Astrocyte (in vitro differentiated cells and primary cell): ENCODE measurements at regions not wholly inside any gene's neighbourhood (a gene's known extent, or its start where the extent isn't known, plus 50 kb on each side); places are given as distances from the start of the nearest gene placed in this dataset.

Experiments used
- DNase-seq: peaks from one replicate; pipeline ENCODE4 v3.0.0-alpha.2; 2010; ENCODE audit warnings: low read depth
- FAIRE-seq: peaks from 2 replicates; lab custom pipeline; 2011; peaks lifted over from hg19 to GRCh38; lab: Jason Lieb, UNC
- H2AFZ ChIP-seq: 2 replicates; pipeline ENCODE4 v1.6.0; 2012; ENCODE audit warnings: low read depth, low read length, inconsistent platforms
- H3K27ac ChIP-seq: 2 replicates; pipeline ENCODE4 v1.5.1; 2011; ENCODE audit warnings: low read depth, low read length, inconsistent platforms
- H3K27me3 ChIP-seq: 2 replicates; pipeline ENCODE4 v1.6.0; 2011; ENCODE audit warnings: low read length, inconsistent platforms; ENCODE audit not compliant: insufficient read depth
- H3K36me3 ChIP-seq: 2 replicates; pipeline ENCODE4 v1.5.1; 2011; ENCODE audit warnings: low read length, inconsistent platforms; ENCODE audit not compliant: insufficient read depth
- H3K4me1 ChIP-seq: 2 replicates; pipeline ENCODE4 v1.5.1; 2011; ENCODE audit warnings: low read length, inconsistent platforms; ENCODE audit not compliant: insufficient read depth
- H3K4me2 ChIP-seq: 2 replicates; pipeline ENCODE4 v1.6.0; 2012; ENCODE audit warnings: low read length, inconsistent platforms
- H3K4me3 ChIP-seq: 2 replicates; pipeline ENCODE4 v1.5.1; 2011; ENCODE audit warnings: low read depth, mild to moderate bottlenecking, low read length, inconsistent platforms; ENCODE audit not compliant: insufficient read depth
- H3K79me2 ChIP-seq: 2 replicates; pipeline ENCODE4 v1.6.0; 2012; ENCODE audit warnings: mild to moderate bottlenecking, low read length, inconsistent platforms; ENCODE audit not compliant: insufficient read depth
- H3K9ac ChIP-seq: 2 replicates; pipeline ENCODE4 v1.6.0; 2012; ENCODE audit warnings: mild to moderate bottlenecking, low read length, inconsistent platforms
- H3K9me3 ChIP-seq: 2 replicates; pipeline ENCODE4 v1.5.1; 2012; ENCODE audit warnings: low read depth, mild to moderate bottlenecking, low read length, inconsistent platforms; ENCODE audit not compliant: insufficient read depth
- H4K20me1 ChIP-seq: 2 replicates; pipeline ENCODE4 v1.6.0; 2012; ENCODE audit warnings: low read length, inconsistent platforms; ENCODE audit not compliant: insufficient read depth
- H3K27ac Mint-ChIP-seq: one replicate; pipeline ENCODE4 v1.8.0; 2021; ENCODE audit warnings: mild to moderate bottlenecking, mixed read lengths; ENCODE audit not compliant: unreplicated experiment
- H3K27me3 Mint-ChIP-seq: one replicate; pipeline ENCODE4 v1.8.0; 2021; ENCODE audit warnings: low read depth, mixed read lengths; ENCODE audit not compliant: unreplicated experiment
- H3K36me3 Mint-ChIP-seq: one replicate; pipeline ENCODE4 v1.8.0; 2021; ENCODE audit warnings: low read depth, mixed read lengths; ENCODE audit not compliant: unreplicated experiment
- H3K4me1 Mint-ChIP-seq: one replicate; pipeline ENCODE4 v1.8.0; 2021; ENCODE audit warnings: low read depth, mixed read lengths; ENCODE audit not compliant: unreplicated experiment
- H3K4me3 Mint-ChIP-seq: one replicate; pipeline ENCODE4 v1.8.0; 2021; ENCODE audit warnings: mild to moderate bottlenecking, moderate library complexity, mixed read lengths; ENCODE audit not compliant: unreplicated experiment
- H3K9me3 Mint-ChIP-seq: one replicate; pipeline ENCODE4 v1.8.0; 2021; ENCODE audit warnings: mild to moderate bottlenecking, mixed read lengths; ENCODE audit not compliant: unreplicated experiment
- EZH2 ChIP-seq: IDR thresholded peaks from 2 replicates; pipeline ENCODE4 v1.6.1; 2012; ENCODE audit warnings: mild to moderate bottlenecking, low read length, inconsistent platforms; ENCODE audit not compliant: insufficient read depth
- TF ChIP-seq, protein P1 (sequence below): IDR thresholded peaks from 2 replicates; pipeline ENCODE4 v1.5.1; 2011; ENCODE audit warnings: low read depth, mild to moderate bottlenecking, inconsistent platforms, low read length, moderate library complexity; ENCODE audit not compliant: insufficient read depth

DNA sequence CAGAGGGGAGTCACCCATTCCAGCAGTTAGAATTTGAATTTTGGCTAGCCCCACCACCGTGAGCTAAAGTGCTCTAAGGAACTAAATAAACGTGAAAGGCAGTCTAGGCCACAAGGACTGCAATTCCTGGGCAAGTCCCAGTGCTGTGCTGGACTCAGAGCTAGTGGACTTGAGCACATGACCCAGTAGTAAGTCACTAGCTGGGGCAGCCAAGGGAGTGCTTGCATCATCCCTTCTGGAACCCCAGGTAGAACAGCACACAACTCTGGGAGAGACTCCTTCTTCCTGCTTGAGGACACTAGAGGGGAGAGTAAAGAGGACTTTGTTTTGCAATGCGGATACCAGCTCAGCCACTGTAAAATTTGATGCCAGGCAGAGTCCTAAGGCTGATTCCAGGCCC is 672.2 kb downstream of the CPS1 start:
- TF ChIP-seq EZH2 = no peak
- TF ChIP-seq, protein P1, sequence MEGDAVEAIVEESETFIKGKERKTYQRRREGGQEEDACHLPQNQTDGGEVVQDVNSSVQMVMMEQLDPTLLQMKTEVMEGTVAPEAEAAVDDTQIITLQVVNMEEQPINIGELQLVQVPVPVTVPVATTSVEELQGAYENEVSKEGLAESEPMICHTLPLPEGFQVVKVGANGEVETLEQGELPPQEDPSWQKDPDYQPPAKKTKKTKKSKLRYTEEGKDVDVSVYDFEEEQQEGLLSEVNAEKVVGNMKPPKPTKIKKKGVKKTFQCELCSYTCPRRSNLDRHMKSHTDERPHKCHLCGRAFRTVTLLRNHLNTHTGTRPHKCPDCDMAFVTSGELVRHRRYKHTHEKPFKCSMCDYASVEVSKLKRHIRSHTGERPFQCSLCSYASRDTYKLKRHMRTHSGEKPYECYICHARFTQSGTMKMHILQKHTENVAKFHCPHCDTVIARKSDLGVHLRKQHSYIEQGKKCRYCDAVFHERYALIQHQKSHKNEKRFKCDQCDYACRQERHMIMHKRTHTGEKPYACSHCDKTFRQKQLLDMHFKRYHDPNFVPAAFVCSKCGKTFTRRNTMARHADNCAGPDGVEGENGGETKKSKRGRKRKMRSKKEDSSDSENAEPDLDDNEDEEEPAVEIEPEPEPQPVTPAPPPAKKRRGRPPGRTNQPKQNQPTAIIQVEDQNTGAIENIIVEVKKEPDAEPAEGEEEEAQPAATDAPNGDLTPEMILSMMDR = no peak
- no peaks in the 10 kb centered on the region for H3K36me3 ChIP-seq
- Mint-ChIP-seq H3K36me3 (no peaks in the 10 kb centered on the region), H3K9me3 (no peaks in the 10 kb centered on the region), H3K27me3 (no peaks in the 10 kb centered on the region), H3K4me3 (no peak overlapping the region), H3K27ac (no peak overlapping the region), H3K4me1 (no peaks in the 10 kb centered on the region)
- no peak overlapping the region for H3K4me3 ChIP-seq
- no peaks in the 10 kb centered on the region for H3K27me3 ChIP-seq
- H4K20me1 ChIP-seq = no peaks in the 10 kb centered on the region
- no peaks in the 10 kb centered on the region for H3K4me1 ChIP-seq
- no peak overlapping the region for H3K4me2 ChIP-seq
- no peaks in the 10 kb centered on the region for H3K9me3 ChIP-seq
- FAIRE-seq = no peak
- H3K9ac ChIP-seq = no peak overlapping the region
- H2AFZ ChIP-seq = no peak overlapping the region
- no peaks in the 10 kb centered on the region for H3K79me2 ChIP-seq
- no peak overlapping the region for H3K27ac ChIP-seq
- no peak for DNase-seq

DNA sequence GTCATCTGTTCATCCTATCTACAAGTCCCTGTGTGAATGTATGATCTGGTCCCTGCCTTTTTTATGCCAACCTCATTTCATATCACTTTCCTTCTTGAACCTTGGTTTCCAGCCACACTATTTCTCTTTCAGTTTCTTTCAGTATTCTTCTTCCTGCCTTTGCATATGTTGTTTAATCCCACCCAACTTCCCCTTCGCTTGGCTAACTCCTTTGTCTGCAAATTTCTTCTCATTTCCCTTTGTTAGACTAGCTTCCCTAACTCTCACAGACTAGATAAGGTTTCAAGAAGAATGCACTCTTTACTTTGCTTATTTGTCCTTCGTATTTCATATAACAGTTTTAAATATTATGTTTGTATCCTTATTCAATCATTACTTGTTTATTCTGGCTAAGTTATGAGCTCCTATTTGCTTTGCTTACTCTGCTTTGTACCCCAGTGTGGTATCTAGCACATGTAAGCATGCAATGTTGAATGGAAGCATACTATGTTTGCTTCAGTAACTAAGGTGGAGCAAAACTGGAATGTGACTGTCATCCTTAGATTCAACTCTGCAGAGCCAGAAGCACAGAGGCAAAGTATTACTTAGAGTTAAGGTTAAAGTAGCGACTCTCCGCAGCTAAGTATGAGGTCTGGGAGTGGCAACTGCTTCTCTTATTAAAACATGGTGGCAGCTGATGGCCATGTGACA is 681.3 kb downstream of the CPS1 start:
- TF ChIP-seq, protein P1 = no peak
- TF ChIP-seq EZH2 = no peak
- H3K36me3 Mint-ChIP-seq = no peaks in the 10 kb centered on the region
- no peaks in the 10 kb centered on the region for H3K27me3 ChIP-seq
- no peaks in the 10 kb centered on the region for H4K20me1 ChIP-seq
- H3K27ac Mint-ChIP-seq = no peak overlapping the region
- no peaks in the 10 kb centered on the region for H3K9me3 ChIP-seq
- H3K9me3 Mint-ChIP-seq = no peaks in the 10 kb centered on the region
- DNase-seq = no peak
- no peaks in the 10 kb centered on the region for H3K27me3 Mint-ChIP-seq
- H3K4me3 Mint-ChIP-seq = no peak overlapping the region
- H3K4me2 ChIP-seq = no peak overlapping the region
- H3K9ac ChIP-seq = no peak overlapping the region
- no peaks in the 10 kb centered on the region for H3K4me1 Mint-ChIP-seq
- H3K4me1 ChIP-seq = no peaks in the 10 kb centered on the region
- H3K27ac ChIP-seq = no peak overlapping the region
- FAIRE-seq = no peak
- H2AFZ ChIP-seq = no peak overlapping the region
- H3K79me2 ChIP-seq = no peaks in the 10 kb centered on the region
- H3K36me3 ChIP-seq = no peaks in the 10 kb centered on the region
- no peak overlapping the region for H3K4me3 ChIP-seq

DNA sequence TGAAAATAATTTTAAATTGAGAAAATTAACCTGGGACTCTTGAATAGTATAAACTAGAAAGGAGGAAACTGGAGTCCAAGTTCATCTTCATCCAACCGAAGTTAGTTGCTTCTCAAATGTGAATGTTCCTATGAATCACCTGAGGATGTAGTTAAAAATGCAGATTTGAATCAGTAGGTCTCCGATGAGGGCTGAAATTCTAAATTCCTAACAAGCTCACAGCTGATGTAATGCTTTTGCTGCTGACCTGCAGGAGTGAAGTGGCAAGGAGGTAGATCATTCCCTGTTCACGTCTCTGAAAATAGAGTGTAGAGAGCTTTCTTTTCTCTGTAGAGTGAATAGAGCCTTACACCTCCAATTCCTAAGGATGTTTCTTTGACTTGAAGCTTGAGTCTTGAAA is 685.5 kb downstream of the CPS1 start:
- FAIRE-seq (no peak), DNase-seq (no peak)
- TF ChIP-seq EZH2 = no peak
- TF ChIP-seq, protein P1 = no peak
- no peaks in the 10 kb centered on the region for H3K9me3 Mint-ChIP-seq
- Histone ChIP-seq H3K9ac (no peak overlapping the region), H3K79me2 (no peaks in the 10 kb centered on the region), H3K27ac (no peak overlapping the region), H3K9me3 (no peaks in the 10 kb centered on the region), H2AFZ (no peak overlapping the region), H3K4me1 (no peaks in the 10 kb centered on the region), H3K4me2 (no peak overlapping the region), H3K4me3 (no peak overlapping the region), H3K36me3 (no peaks in the 10 kb centered on the region), H3K27me3 (no peaks in the 10 kb centered on the region), H4K20me1 (no peaks in the 10 kb centered on the region)
- H3K27me3 Mint-ChIP-seq = no peaks in the 10 kb centered on the region
- H3K36me3 Mint-ChIP-seq = no peaks in the 10 kb centered on the region
- no peak overlapping the region for H3K4me3 Mint-ChIP-seq
- H3K27ac Mint-ChIP-seq = no peak overlapping the region
- H3K4me1 Mint-ChIP-seq = no peaks in the 10 kb centered on the region
